Ishikawa (cell line): ENCODE measurements at regions not wholly inside any gene's neighbourhood (a gene's known extent, or its start where the extent isn't known, plus 50 kb on each side); places are given as distances from the start of the nearest gene placed in this dataset.

Experiments
- CEBPB ChIP-seq: IDR thresholded peaks from 2 replicates; pipeline ENCODE4 v1.6.1; 2012
- CREB1 ChIP-seq: IDR thresholded peaks from 2 replicates; pipeline ENCODE4 v1.6.1; 2012; ENCODE audit warnings: low read depth
- EGR1 ChIP-seq: IDR thresholded peaks from 2 replicates; pipeline ENCODE4 v1.6.1; 2012
- EP300 ChIP-seq: IDR thresholded peaks from 2 replicates; pipeline ENCODE4 v1.6.1; 2012; ENCODE audit warnings: borderline replicate concordance
- FOXM1 ChIP-seq: IDR thresholded peaks from 2 replicates; pipeline ENCODE4 v1.6.1; 2012; ENCODE audit warnings: low read depth, borderline replicate concordance
- NFIC ChIP-seq: IDR thresholded peaks from 2 replicates; pipeline ENCODE4 v1.6.1; 2012
- RAD21 ChIP-seq: IDR thresholded peaks from 2 replicates; pipeline ENCODE4 v1.6.1; 2012; ENCODE audit warnings: low read depth
- TAF1 ChIP-seq: IDR thresholded peaks from 2 replicates; pipeline ENCODE4 v1.6.1; 2012; ENCODE audit warnings: low read depth, mild to moderate bottlenecking
- TCF12 ChIP-seq: IDR thresholded peaks from 2 replicates; pipeline ENCODE4 v1.6.1; 2012; ENCODE audit warnings: low read depth
- TEAD4 ChIP-seq: IDR thresholded peaks from 2 replicates; pipeline ENCODE4 v1.6.1; 2012
- YY1 ChIP-seq: IDR thresholded peaks from 2 replicates; pipeline ENCODE4 v1.6.1; 2012; ENCODE audit warnings: low read depth
- ZBTB7A ChIP-seq: IDR thresholded peaks from 2 replicates; pipeline ENCODE4 v1.6.1; 2012; ENCODE audit warnings: low read depth
- TF ChIP-seq, protein P1 (sequence below): IDR thresholded peaks from 2 replicates; pipeline ENCODE4 v1.6.1; 2012
- TF ChIP-seq, protein P2 (sequence below): IDR thresholded peaks from 2 replicates; pipeline ENCODE4 v1.6.1; 2012; ENCODE audit warnings: low read depth, mild to moderate bottlenecking
- TF ChIP-seq, protein P3 (sequence below): IDR thresholded peaks from 2 replicates; pipeline ENCODE4 v1.6.1; 2012

DNA sequence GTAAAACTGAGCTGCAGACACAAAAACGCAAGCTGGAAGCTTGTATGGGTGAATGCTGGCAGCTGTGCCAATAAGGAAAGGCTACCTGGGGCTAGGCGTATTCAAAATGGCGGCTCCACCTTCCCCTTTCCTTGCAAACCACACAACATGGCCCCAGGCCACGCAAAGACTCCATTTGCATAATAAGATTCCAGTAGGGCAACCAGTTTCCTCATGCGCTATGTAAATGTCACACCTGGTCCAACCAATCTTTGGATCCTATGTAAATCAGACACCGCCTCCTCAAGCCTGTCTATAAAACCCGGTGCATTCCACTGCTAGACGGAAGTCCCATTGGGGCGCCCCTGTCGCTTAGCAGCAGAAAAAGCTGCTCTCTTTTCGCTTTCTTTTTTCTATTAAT lies 505.9 kb upstream of the BTBD3 start:
- no peak for TF ChIP-seq TAF1
- TF ChIP-seq, protein P1, sequence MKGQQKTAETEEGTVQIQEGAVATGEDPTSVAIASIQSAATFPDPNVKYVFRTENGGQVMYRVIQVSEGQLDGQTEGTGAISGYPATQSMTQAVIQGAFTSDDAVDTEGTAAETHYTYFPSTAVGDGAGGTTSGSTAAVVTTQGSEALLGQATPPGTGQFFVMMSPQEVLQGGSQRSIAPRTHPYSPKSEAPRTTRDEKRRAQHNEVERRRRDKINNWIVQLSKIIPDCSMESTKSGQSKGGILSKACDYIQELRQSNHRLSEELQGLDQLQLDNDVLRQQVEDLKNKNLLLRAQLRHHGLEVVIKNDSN, result no peak
- TF ChIP-seq TCF12, result no peak
- TF ChIP-seq EGR1, result no peak
- no peak for TF ChIP-seq NFIC
- no peak for TF ChIP-seq CREB1

DNA sequence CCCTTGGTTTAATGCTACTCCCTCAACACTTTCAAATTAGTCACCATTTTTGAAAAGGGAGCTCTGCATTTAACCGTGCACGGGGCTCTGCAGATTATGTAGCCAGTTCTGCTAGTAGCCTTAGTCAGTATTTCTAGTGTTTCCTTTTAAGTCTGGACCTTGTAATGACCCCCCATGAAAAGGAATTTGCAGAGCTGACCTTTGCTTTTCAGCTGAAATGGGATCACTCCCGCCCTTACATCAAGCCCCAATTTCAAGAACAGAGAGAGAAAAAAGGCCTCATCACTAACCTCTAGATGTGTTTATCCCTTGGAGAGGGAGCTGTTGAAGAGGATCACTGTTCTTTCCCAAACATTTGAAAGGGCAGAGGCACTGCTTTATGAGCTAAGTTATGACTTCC lies 490.7 kb upstream of the BTBD3 start:
- TF ChIP-seq EGR1, result no peak
- no peak for TF ChIP-seq CEBPB
- TF ChIP-seq TCF12, result no peak
- TF ChIP-seq NFIC, result no peak
- TF ChIP-seq, protein P1, result no peak
- no peak for TF ChIP-seq CREB1
- TF ChIP-seq EP300, result no peak
- no peak for TF ChIP-seq ZBTB7A

DNA sequence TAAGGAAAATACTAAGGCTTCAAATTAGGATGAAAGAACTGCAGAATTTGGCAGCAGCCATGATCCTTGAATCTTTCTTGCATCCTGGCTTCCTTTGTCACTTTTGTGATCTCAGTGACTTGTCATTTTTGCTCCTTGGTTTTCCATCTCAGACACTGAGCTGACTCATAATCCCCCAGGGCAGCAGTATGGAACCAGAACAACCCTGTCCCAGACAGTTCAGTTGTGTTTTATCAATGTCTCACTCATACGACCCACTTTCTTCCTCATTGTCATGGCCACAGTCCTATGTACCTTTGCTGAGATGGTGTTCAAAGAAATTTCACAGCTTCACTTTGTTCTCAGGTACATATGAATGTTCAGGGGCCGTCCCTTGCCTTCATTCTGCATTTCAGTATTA lies 488.5 kb upstream of the BTBD3 start:
- TF ChIP-seq, protein P2, sequence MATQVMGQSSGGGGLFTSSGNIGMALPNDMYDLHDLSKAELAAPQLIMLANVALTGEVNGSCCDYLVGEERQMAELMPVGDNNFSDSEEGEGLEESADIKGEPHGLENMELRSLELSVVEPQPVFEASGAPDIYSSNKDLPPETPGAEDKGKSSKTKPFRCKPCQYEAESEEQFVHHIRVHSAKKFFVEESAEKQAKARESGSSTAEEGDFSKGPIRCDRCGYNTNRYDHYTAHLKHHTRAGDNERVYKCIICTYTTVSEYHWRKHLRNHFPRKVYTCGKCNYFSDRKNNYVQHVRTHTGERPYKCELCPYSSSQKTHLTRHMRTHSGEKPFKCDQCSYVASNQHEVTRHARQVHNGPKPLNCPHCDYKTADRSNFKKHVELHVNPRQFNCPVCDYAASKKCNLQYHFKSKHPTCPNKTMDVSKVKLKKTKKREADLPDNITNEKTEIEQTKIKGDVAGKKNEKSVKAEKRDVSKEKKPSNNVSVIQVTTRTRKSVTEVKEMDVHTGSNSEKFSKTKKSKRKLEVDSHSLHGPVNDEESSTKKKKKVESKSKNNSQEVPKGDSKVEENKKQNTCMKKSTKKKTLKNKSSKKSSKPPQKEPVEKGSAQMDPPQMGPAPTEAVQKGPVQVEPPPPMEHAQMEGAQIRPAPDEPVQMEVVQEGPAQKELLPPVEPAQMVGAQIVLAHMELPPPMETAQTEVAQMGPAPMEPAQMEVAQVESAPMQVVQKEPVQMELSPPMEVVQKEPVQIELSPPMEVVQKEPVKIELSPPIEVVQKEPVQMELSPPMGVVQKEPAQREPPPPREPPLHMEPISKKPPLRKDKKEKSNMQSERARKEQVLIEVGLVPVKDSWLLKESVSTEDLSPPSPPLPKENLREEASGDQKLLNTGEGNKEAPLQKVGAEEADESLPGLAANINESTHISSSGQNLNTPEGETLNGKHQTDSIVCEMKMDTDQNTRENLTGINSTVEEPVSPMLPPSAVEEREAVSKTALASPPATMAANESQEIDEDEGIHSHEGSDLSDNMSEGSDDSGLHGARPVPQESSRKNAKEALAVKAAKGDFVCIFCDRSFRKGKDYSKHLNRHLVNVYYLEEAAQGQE, result no peak
- TF ChIP-seq TAF1 (no peak), RAD21 (no peak), ZBTB7A (no peak), YY1 (no peak), EGR1 (no peak), TEAD4 (no peak), EP300 (no peak), TCF12 (no peak)

DNA sequence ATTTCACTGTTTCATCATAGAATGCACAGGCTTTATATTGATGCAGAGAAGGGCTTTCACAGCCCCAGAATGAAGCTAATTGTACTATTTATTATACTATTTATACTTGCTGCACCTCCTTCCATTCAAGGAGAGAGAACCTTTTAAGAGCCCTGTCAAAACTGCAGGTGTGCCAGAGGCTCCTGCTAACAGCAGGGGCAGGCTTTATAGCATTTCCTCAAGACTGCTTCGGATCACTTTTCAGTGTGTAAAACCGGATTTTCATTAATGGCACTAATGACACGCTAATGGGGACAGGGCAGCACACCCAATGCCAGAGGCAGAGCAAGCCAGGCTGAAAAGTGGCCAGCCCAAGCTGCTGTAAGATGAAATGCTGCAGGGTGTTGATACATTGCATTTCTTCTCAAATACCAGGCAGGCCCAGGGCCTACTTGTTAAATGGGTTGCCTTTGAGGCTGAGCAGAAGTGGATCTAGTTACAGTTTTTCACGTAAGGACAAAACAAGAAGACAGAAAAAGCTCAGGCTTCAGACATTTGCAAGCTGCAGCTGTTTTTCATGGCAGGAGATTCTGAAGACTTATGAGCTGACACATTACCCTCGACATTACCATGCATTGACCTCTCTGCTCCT lies 487.7 kb upstream of the BTBD3 start:
- TF ChIP-seq EGR1 (no peak), TAF1 (no peak), TCF12 (peak; percentile 88), ZBTB7A (no peak), EP300 (peak; percentile 81; the same call in 1 of the 2 replicates), RAD21 (0 out of 2 replicates have a peak, but pooled peaks have one; percentile 8), TEAD4 (peak; percentile 56; the same call in 1 of the 2 replicates), NFIC (peak; percentile 66), FOXM1 (peak; percentile 73; the same call in 1 of the 2 replicates), CREB1 (no peak)
- TF ChIP-seq, protein P3, sequence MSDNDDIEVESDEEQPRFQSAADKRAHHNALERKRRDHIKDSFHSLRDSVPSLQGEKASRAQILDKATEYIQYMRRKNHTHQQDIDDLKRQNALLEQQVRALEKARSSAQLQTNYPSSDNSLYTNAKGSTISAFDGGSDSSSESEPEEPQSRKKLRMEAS, result peak; percentile 12; the same call in 1 of the 2 replicates
- TF ChIP-seq, protein P1, result no peak
- TF ChIP-seq, protein P2, result no peak

DNA sequence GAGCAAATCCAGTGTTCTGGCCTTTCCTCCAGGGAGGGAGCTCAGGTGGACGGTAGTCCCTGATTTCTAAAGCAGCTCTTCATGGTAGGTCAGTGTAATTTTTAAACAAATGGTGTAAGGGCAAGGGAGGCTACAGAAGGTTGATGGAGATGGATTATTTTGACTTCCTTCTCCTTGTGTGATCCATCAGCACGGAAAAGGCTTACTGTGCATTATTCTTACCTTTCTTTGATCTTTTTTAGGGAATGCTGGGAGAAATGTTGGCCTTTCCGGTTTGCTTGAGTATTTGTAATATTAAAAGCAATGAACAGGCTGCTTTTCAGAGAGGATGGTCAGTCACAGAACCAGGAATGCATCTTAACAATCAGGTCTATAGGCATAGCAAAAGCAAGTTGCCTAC lies 487.0 kb upstream of the BTBD3 start:
- TF ChIP-seq TAF1, result no peak
- TF ChIP-seq YY1, result no peak

DNA sequence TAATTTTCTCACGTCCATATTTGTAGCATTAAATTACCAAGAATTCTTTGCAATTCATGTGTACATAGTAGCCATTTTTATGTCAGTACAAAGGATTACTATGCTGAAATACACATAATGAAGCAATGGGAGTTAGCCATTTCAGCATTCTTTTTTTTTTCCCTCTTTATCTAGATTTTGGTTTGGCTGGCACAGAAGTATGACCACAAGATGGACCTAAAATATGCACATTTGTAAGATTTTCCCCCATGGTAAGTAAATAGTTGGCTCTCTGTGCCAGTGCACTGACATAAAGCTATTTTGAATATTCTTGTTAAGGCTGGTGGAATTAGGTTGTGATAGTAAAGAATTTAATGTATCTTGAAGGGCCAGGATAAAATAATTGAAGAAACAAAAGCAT lies 486.1 kb upstream of the BTBD3 start:
- no peak for TF ChIP-seq NFIC
- TF ChIP-seq, protein P3, result no peak
- no peak for TF ChIP-seq RAD21
- TF ChIP-seq TEAD4, result no peak
